ENCODE measurements at regions not wholly inside any gene's neighbourhood (a gene's known extent, or its start where the extent isn't known, plus 50 kb on each side); places are given as distances from the start of the nearest gene placed in this dataset.
"Not testable (repeated sequence)": the region's sequence is repeated elsewhere in the genome, so short reads cannot be mapped to it uniquely, and the experiment has no call there.

- H3K36me3 ChIP-seq (ENCODE audit: insufficient read depth, low read length, poor library complexity, severe bottlenecking), result no peaks in the 10 kb centered on the region
- no peak for TF ChIP-seq EZH2 (IDR thresholded peaks at IDR 0.05; ENCODE audit: borderline replicate concordance, low read depth, low read length, poor library complexity, severe bottlenecking)
- no peak for TF ChIP-seq CTCF (conservative IDR thresholded peaks at IDR 0.05; ENCODE audit: low read depth, low read length)
- H3K4me1 ChIP-seq (ENCODE audit: insufficient read depth, low read length, poor library complexity, severe bottlenecking), result no peaks in the 10 kb centered on the region
- intact Hi-C loops (cut with micrococcal nuclease; ENCODE audit: unreplicated experiment), result no loop called here
- no peak overlapping the region for H3K4me3 ChIP-seq (ENCODE audit: low read depth, low read length, poor library complexity, severe bottlenecking)
- ChIA-PET CTCF (no interaction called here), POLR2A (ENCODE audit: low non-redundant PET) (no interaction called here)
- no peaks in the 10 kb centered on the region for H3K27me3 ChIP-seq (replicated peaks; ENCODE audit: insufficient read depth, low read depth, low read length, poor library complexity)
- DNase-seq (ENCODE audit: low spot score), result no peak
- BruUV-seq (replicated peaks), result no TSS peak
- peaks cover 6% of the 10 kb centered on the region for H3K9me3 ChIP-seq (ENCODE audit: low read depth, low read length, poor library complexity, severe bottlenecking)
- no peak overlapping the region for H3K27ac ChIP-seq (ENCODE audit: low read depth, low read length, poor library complexity, severe bottlenecking)
Measured at GRCh38 chr1:88612292-88612691, 71.8 kb upstream of the PKN2 start.

GRCh38 chr1:88612773-88613172, 71.3 kb upstream of the PKN2 start:
- H3K27me3 ChIP-seq (replicated peaks; ENCODE audit: insufficient read depth, low read depth, low read length, poor library complexity), result no peaks in the 10 kb centered on the region
- H3K4me3 ChIP-seq (ENCODE audit: low read depth, low read length, poor library complexity, severe bottlenecking), result no peak overlapping the region
- H3K27ac ChIP-seq (ENCODE audit: low read depth, low read length, poor library complexity, severe bottlenecking), result no peak overlapping the region
- H3K36me3 ChIP-seq (ENCODE audit: insufficient read depth, low read length, poor library complexity, severe bottlenecking), result no peaks in the 10 kb centered on the region
- DNase-seq (ENCODE audit: low spot score), result no peak
- TF ChIP-seq CTCF (conservative IDR thresholded peaks at IDR 0.05; ENCODE audit: low read depth, low read length), result no peak
- TF ChIP-seq EZH2 (IDR thresholded peaks at IDR 0.05; ENCODE audit: borderline replicate concordance, low read depth, low read length, poor library complexity, severe bottlenecking), result no peak
- ChIA-PET CTCF (no interaction called here), POLR2A (ENCODE audit: low non-redundant PET) (no interaction called here)
- intact Hi-C loops (cut with micrococcal nuclease; ENCODE audit: unreplicated experiment), result no loop called here
- no peaks in the 10 kb centered on the region for H3K4me1 ChIP-seq (ENCODE audit: insufficient read depth, low read length, poor library complexity, severe bottlenecking)
- peaks cover 11% of the 10 kb centered on the region for H3K9me3 ChIP-seq (ENCODE audit: low read depth, low read length, poor library complexity, severe bottlenecking)
- no TSS peak for BruUV-seq (replicated peaks)

- intact Hi-C loops (cut with micrococcal nuclease; ENCODE audit: unreplicated experiment), result no loop called here
- ChIA-PET POLR2A (ENCODE audit: low non-redundant PET) (no interaction called here), CTCF (no interaction called here)
Measured at GRCh38 chr1:88618331-88618730, 65.7 kb upstream of the PKN2 start.

GRCh38 chr1:88623101-88623500, 61.0 kb upstream of the PKN2 start:
- POLR2A ChIA-PET (ENCODE audit: low non-redundant PET); H3K36me3 ChIP-seq (ENCODE audit: insufficient read depth, low read length, poor library complexity, severe bottlenecking); H3K4me3 ChIP-seq (ENCODE audit: low read depth, low read length, poor library complexity, severe bottlenecking); BruUV-seq (replicated peaks); H3K27me3 ChIP-seq (replicated peaks; ENCODE audit: insufficient read depth, low read depth, low read length, poor library complexity); H3K9me3 ChIP-seq (ENCODE audit: low read depth, low read length, poor library complexity, severe bottlenecking); DNase-seq (ENCODE audit: low spot score); intact Hi-C loops (cut with micrococcal nuclease; ENCODE audit: unreplicated experiment); H3K4me1 ChIP-seq (ENCODE audit: insufficient read depth, low read length, poor library complexity, severe bottlenecking); CTCF ChIA-PET; H3K27ac ChIP-seq (ENCODE audit: low read depth, low read length, poor library complexity, severe bottlenecking): not testable (repeated sequence)

More at GRCh38 chr1:88618331-88618730, 65.7 kb upstream of the PKN2 start:
- TF ChIP-seq EZH2 (IDR thresholded peaks at IDR 0.05; ENCODE audit: borderline replicate concordance, low read depth, low read length, poor library complexity, severe bottlenecking) (no peak), CTCF (conservative IDR thresholded peaks at IDR 0.05; ENCODE audit: low read depth, low read length) (no peak)
- Histone ChIP-seq H3K36me3 (ENCODE audit: insufficient read depth, low read length, poor library complexity, severe bottlenecking) (no peaks in the 10 kb centered on the region), H3K27me3 (replicated peaks; ENCODE audit: insufficient read depth, low read depth, low read length, poor library complexity) (no peaks in the 10 kb centered on the region), H3K4me3 (ENCODE audit: low read depth, low read length, poor library complexity, severe bottlenecking) (no peak overlapping the region), H3K4me1 (ENCODE audit: insufficient read depth, low read length, poor library complexity, severe bottlenecking) (no peaks in the 10 kb centered on the region), H3K27ac (ENCODE audit: low read depth, low read length, poor library complexity, severe bottlenecking) (no peak overlapping the region), H3K9me3 (ENCODE audit: low read depth, low read length, poor library complexity, severe bottlenecking) (peaks cover 22% of the 10 kb centered on the region)
- no peak for DNase-seq (ENCODE audit: low spot score)
- no TSS peak for BruUV-seq (replicated peaks)

All from A673 (cell line).